Ovary (tissue), 3 donors: ENCODE measurements at regions not wholly inside any gene's neighbourhood (a gene's known extent, or its start where the extent isn't known, plus 50 kb on each side); places are given as distances from the start of the nearest gene placed in this dataset.

Source experiments
- CTCF ChIP-seq, 3 donors: fragments of 450-650 bp in 2 of 3; fragments of 200-600 bp in 1 of 3; IDR thresholded peaks; one replicate each; pipeline versions ENCODE4 v1.5.1 to v1.8.0; 2016 to 2022; ENCODE audit warnings: antibody characterized with exemption in 3 of 3, mild to moderate bottlenecking in 1 of 3
- EP300 ChIP-seq: sonication (generic); formaldehyde crosslinking; IDR thresholded peaks from one replicate; pipeline ENCODE4 v1.6.1; 2017; ENCODE audit warnings: antibody characterized with exemption
- donor health status: DM: no; HTN: no; CAD: no.

- TF ChIP-seq CTCF (IDR thresholded peaks at IDR 0.05) (no peak), EP300 (no peak)
These were observed 99.1 kb upstream of the HES1 start for GRCh38 chr3:194036842-194037241.
